T-helper 2 cell treated with Interferon-gamma antibody and Interleukin-4, amounts not matched to agents 100 ng/mL and 5 ng/mL, for 36 hours (primary cell): ENCODE measurements at regions not wholly inside any gene's neighbourhood (a gene's known extent, or its start where the extent isn't known, plus 50 kb on each side); places are given as distances from the start of the nearest gene placed in this dataset.
"Not testable (repeated sequence)": the region's sequence is repeated elsewhere in the genome, so short reads cannot be mapped to it uniquely, and the experiment has no call there.

Experiments
- intact Hi-C: fragments of 100-400 bp; cut with micrococcal nuclease; formaldehyde crosslinking; loops from one replicate; pipeline ENCODE4 v1.15.1; 2023

- intact Hi-C loops: no loop called here
Observed at GRCh38 chr6:19525673-19526072, 311.5 kb upstream of the ID4 start.

- intact Hi-C loops: no loop called here
Observed at GRCh38 chr6:19530188-19530587, 307.0 kb upstream of the ID4 start.

- intact Hi-C loops: no loop called here
Observed at GRCh38 chr6:19535351-19535750, 301.8 kb upstream of the ID4 start.

GRCh38 chr6:19536838-19537237, 300.3 kb upstream of the ID4 start:
- intact Hi-C loops: no loop called here

- intact Hi-C loops: no loop called here
Observed at GRCh38 chr6:19538096-19538495, 299.1 kb upstream of the ID4 start.

GRCh38 chr6:19547507-19547906, 289.7 kb upstream of the ID4 start:
- intact Hi-C loops: no loop called here

- intact Hi-C loops: no loop called here
Observed at GRCh38 chr6:19549109-19549508, 288.1 kb upstream of the ID4 start.

- intact Hi-C loops: no loop called here
Observed at GRCh38 chr6:19550380-19550779, 286.8 kb upstream of the ID4 start.

- intact Hi-C loops: no loop called here
Observed at GRCh38 chr6:19551611-19552010, 285.6 kb upstream of the ID4 start.

GRCh38 chr6:19552076-19552475, 285.1 kb upstream of the ID4 start:
- intact Hi-C loops: no loop called here

- intact Hi-C loops: no loop called here
Observed at GRCh38 chr6:19552588-19552987, 284.6 kb upstream of the ID4 start.

GRCh38 chr6:19554356-19555225, 282.6 kb upstream of the ID4 start:
- intact Hi-C loops: no loop called here

GRCh38 chr6:19557191-19557590, 280.0 kb upstream of the ID4 start:
- intact Hi-C loops: no loop called here

- intact Hi-C loops: no loop called here
Observed at GRCh38 chr6:19558201-19558600, 279.0 kb upstream of the ID4 start.

- intact Hi-C loops: no loop called here
Observed at GRCh38 chr6:19558934-19559333, 278.2 kb upstream of the ID4 start.

- intact Hi-C loops: no loop called here
Observed at GRCh38 chr6:19562468-19562867, 274.7 kb upstream of the ID4 start.

GRCh38 chr6:19569563-19569962, 267.6 kb upstream of the ID4 start:
- intact Hi-C loops: no loop called here

GRCh38 chr6:19571176-19571575, 266.0 kb upstream of the ID4 start:
- intact Hi-C loops: no loop called here

GRCh38 chr6:19578481-19578880, 258.7 kb upstream of the ID4 start:
- intact Hi-C loops: no loop called here

- intact Hi-C loops: not testable (repeated sequence)
Observed at GRCh38 chr6:19584207-19584606, 253.0 kb upstream of the ID4 start.

GRCh38 chr6:19587238-19587942, 249.8 kb upstream of the ID4 start:
- intact Hi-C loops: no loop called here

GRCh38 chr6:19590501-19591131, 246.6 kb upstream of the ID4 start:
- intact Hi-C loops: no loop called here
